HG02642 (cell line): ENCODE measurements at regions not wholly inside any gene's neighbourhood (a gene's known extent, or its start where the extent isn't known, plus 50 kb on each side); places are given as distances from the start of the nearest gene placed in this dataset.
"Not testable (repeated sequence)": the region's sequence is repeated elsewhere in the genome, so short reads cannot be mapped to it uniquely, and the experiment has no call there.

Experiments used
- ATAC-seq: cut with Tn5 transposase; IDR thresholded peaks from one replicate; pipeline ENCODE4 v1.9.1; 2021; ENCODE audit warnings: mild to moderate bottlenecking; ENCODE audit not compliant: unreplicated experiment, poor library complexity

DNA sequence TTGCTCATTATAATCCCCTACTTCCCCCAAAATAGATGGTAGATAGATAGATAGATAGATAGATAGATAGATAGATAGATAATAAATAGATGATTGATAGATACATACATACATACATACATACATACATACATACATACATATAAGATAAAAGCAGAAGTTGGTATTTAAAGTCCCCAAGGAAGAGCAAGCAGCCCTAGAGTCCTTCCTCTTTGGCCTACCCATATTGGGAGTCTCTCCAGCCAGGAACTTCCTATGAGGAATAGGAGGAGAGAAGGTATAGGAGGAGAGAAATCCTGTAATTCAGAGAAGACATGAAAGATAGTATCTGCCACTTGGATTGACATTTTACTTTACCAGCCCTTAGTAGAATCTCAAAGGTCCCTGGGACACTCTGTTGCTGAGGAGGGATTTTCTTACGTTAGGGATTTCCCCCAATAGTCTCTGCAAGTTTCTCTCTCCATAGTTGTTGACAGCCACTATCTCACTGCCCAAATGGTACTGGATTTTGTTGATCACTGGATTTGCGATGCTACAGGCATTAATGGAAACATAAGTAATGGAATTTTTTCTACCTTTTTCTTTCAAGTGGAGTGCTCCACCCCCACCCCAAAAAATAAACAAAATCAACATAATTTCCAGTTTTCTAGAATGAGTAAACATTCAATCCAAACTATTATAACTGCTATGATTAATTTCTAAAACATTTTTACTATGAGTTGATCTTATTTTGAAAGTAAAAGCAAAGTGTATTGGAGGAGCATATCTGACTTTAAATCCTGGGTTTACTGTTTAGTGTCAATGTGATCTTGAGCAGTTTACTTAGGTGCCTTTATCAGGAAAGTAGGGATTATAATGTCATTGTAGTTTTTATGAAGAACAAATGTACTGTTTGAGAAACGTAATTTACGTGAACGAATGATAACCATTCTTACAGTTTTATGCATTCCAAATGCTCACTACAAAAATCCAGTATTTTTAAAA is 93.2 kb upstream of the TNFSF4 start:
- ATAC-seq = no peak

DNA sequence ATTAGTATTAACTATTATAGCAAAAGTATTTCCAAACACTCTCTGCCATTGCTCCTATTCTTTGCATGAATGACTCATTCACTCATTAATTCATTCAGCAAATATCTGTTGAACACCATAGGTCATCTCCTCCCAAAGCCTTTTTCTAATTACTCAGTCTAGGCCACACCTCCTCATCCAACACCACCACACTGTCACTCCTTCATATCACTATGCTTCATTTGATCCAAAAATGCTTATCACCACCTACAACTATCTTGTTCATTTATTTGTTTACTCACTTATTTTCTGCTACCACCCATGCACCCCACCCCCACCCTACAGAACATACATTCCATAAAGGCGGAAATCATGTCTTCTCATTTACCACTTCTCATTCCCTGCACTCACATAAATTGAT is 94.4 kb upstream of the TNFSF4 start:
- ATAC-seq = no peak

DNA sequence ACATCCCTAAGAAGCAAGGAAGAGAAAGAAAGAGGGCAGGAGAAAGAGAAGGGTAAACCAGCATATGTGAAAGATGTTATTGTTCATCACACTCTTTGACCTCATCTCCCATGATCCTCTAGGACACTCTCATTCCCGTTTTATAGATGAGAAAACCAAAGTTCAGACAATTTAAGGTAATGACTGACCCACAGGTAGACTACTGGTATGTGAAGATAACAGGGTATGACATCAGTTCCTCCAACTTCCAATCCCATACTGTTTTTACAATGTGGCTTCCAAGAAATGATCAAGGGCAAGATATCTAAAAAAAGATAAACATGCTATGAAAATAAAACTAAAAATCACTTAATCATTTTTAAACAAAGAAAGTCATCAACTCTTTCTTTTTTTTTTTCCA is 95.2 kb upstream of the TNFSF4 start:
- no peak for ATAC-seq

DNA sequence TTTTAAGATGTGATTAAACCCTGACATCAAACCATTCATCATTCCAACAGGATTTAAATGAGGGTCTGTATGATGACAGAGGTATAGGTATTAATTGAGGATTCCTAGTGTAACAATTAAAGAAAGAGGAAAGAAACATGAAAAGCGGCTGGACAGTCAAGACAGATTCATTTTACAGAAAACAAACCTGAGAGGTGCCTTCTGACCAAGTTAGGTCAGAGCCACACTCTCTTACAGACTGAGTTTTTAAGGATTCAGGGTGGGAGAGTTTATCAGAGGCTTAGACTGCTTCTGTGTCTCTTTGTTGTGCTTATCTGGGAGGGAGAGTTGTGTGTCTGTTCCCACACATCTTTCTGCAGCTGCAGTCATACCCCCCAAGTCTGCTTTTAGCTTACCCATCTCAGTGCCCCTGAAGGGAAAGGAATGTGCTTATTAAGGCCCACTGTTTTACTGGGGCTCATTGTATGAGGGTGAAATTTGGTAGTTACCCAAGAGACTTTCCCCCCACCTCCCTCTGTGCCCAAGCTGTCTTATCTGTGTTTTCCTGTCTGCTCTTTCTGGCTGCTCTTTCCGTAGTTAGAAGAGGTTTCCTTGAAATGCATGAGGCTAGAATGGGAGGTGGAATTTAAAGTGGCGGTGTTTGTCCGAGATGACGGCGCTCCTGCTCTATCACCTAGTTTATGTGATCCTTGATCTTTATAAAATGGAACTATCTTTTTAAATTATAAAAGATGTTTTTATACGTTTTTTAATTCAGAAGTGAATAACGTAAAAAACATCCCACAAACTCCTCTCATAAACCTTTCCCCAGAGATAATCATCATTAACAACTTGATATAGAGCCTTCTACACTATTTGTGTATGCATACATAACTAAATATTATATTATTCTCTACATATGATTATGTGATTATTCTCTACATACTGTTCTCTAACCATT is 96.0 kb upstream of the TNFSF4 start:
- no peak for ATAC-seq

DNA sequence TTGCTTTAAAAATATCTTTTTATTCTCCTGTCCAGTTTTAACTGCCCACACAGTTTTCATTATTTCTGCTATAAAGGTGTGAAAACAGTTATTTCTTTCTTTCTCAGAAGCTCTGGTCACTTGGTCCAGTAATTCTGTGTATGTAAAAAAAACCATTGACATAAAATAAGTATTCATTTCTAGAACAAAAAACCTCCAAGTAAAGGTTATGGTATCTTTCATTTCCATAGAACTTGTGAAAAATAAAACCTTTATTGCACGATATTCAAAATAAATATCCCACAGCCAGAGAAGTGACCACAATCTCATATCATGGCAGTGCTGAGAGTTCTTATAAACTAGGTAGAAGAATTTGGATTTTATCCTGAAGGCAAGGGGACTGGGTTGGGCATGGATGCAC is 96.9 kb upstream of the TNFSF4 start:
- ATAC-seq = no peak

DNA sequence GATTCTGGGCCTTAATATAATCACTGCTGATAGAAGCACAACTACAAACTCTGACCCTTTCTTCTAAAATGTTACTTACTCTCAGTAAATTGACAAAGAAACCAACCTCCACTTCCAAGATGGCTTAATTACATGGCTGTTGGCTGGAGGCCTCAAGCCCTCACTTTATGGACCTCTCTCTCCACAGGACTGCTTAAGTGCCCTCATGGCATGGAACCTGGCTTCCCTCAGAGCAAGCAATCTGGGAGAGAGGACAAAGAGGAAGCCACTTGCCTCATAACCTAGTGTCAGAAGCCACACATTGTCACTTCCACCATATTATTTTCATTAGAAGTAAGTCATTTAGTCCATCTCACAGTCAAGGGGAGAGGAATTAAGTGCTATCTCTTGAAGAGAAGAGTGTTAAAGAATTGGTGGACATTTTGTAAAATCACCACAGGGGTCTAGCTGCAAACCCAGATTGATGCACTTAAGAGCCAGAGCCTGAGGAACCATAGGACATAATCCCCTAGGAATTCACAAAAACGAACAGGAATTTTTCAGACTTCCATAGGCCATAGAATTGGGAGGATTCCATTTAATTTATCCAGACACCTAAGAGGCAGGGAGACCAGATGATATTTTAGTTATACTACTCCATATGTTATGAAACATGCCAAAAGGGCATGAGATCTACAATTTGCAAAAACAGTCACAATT is 97.5 kb upstream of the TNFSF4 start:
- no peak for ATAC-seq

DNA sequence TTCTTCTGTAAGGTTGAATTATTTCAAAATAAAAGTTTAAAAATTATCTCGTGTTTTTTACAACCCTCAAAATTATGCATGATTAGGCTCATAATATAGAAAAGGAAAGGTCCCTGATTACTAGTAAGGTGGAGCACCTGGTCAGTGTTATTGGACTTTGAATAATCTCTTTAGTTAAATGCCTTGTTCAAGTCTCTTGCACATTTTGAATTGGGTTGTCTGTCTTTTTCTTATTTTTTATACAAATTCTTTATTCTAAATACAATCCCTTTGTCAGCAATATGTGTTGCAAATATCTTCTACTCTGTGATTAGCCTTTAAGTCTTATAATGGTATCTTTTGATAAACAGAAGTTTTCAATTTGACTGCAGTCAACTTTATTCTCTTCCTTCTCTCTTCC is 100.7 kb upstream of the TNFSF4 start:
- ATAC-seq = no peak

DNA sequence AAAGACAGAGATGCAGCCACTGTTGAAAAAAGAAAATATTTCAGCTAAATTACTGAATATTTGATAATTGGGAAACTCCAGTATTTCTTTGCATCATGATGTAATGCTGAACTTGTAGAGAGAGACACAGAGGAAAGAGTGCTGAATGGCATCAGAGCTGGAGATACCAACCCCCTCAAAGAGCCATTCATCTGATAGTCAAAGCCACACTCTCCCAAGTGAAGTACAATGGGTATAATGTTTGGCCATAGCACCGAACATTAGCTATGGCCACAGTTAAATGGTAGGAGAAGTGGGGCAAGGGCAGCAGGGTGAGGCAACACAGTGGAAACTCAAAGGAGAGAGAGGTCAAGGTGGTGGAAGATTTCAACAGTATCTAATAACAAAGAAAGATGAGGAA is 107.5 kb upstream of the TNFSF4 start:
- no peak for ATAC-seq

DNA sequence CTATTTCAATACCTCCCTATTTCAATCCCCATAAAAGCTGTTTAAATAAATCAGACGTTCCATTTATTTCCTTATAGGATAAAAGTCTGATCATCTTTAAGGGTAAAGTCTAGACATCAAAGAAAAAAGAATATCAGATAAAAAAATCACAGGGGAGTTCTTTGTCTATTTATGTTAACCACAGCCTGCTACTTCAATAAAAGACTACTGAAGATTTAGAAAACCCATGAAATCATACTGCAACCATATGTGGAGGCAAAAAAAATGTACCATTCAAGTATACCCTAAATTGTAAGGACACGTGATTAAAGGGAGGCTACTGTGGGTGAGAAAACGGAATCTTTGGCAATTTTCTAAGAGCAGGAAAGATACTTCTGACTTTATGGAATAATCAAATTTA is 108.2 kb upstream of the TNFSF4 start:
- ATAC-seq = no peak

DNA sequence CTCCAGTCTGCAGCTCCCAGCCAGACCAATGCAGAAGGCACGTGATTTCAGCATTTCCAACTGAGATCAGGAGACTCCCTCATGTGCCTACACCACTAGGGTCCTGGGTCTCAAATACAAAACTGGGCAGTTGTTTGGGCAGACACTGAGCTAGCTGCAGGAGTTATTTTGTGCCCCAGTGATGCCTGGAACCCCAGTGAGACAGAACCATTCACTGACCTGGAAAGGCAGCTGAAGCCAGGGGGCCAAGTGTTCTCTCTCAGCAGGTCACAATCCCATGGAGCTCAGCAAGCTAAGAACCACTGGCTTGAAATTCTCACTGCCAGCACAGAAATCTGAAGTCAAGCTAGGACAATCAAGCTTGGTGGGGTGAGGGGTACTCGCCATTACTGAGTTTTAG is 111.7 kb upstream of the TNFSF4 start:
- ATAC-seq = no peak

DNA sequence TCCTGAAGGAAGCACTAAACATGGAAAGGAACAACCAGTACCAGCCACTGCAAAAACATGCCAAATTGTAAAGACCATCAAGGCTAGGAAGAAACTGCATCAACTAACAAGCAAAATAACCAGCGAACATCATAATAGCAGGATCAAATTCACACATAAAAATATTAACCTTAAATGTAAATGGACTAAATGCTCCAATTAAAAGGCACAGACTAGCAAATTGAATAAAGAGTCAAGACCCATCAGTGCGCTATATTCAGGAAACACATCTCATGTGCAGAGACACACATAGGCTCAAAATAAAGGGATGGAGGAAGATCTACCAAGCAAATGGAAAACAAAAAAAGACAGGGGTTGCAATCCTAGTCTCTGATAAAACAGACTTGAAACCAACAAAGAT is 117.2 kb upstream of the TNFSF4 start:
- ATAC-seq = not testable (repeated sequence)

DNA sequence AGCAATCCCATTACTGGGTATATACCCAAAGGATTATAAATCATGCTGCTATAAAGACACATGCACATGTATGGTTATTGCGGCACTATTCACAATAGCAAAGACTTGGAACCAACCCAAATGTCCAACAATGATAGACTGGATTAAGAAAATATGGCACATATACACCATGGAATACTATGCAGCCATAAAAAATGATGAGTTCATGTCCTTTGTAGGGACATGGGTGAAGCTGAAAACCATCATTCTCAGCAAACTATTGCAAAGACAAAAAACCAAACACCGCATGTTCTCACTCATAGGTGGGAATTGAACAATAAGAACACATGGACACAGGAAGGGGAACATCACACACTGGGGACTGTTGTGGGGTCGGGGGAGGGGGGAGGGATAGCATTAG is 120.9 kb upstream of the TNFSF4 start:
- ATAC-seq = not testable (repeated sequence)

DNA sequence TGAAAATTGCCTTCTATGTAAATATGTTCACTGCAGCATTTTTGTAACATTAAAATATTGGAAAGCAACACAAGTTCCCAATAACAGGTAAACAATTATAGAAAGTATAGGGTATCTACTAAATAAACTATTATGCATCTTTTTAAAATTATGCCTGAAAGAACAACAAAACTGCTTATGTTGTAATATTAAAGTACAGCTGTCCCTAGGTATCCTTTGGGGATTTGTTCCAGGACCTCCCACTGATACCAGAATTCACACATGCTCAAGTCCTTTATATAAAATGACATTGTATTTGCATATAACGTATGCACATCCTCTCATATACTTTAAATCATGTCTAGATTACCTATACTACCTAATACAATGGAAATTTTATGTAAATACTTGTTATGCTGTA is 121.8 kb upstream of the TNFSF4 start:
- ATAC-seq = no peak

DNA sequence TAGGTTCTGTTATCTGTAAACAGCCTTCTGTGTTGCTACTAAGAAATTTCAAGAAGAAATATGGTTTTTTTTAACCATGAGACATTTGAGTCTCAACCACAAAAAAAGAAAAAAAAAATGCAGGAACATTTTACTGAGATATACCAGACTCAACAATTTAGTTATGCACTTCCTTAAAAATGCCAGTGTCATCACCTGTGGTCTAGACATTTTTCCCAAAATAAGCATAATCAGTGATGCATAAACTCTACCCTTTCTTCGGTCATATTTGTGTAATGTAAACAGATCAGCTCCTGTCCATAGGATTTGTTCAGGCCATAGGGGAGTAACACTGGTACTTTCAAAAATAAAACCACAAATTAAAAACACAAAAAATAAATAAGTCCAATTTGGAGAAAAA is 122.6 kb upstream of the TNFSF4 start:
- no peak for ATAC-seq

DNA sequence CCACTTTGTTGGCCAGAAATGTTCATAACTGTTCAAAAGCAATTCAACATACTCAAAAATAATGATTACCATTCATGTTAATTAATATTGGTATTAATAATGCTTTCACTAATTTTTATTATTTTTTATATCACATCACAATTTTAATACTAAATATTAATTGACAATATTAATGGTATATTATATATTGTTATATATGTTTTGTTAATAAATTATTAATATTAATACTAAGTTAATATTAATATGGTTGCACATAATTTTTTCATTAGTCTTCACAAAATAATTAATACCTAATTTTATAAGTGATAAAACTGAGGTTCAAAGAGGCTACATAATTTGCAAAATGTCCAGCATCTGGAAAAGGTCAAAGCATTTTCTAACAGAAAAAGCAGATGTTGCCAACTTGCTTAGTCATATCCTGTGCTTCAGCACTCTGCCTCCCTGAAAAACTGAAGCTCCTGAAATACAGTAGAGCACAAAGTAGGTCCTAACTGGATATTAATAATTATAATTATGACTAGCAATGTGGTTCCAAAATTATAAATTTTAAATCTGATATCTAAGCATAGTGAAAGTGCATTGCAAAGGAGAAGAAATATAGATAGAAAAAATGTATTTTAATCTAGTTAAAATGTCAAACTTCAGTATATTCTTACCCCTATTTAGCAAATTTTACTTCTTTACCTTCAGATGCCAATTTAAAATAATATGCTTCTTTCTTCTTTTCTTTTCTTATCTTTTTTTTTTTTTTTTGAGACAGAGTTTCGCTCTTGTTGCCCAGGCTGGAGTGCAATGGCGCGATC is 123.2 kb upstream of the TNFSF4 start:
- ATAC-seq = no peak

DNA sequence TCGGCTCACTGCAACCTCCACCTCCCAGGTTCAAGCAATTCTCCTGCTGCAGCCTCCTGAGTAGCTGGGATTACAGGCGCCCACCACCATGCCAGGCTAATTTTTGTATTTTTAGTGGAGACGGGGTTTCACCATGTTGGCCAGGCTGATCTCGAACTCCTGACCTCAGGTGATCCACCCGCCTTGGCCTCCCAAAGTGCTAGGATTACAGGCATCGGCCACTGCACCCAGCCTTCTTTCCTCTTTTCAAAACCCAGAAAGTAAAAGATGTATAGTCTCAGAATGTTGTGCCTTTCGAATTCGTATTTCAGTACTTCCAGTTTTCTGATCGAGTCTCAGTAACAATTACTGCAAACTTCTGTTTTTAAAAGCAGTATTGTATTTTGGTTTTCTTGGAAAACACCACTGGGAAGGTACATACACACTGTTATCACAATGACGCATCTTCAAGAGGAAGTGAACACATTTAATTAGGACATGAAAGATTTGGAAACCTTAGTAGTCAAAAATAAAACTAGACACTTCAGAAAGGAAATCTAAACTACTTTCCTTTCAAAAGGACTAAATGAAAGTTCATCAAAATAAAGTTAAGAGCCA is 123.9 kb upstream of the TNFSF4 start:
- ATAC-seq = not testable (repeated sequence)

DNA sequence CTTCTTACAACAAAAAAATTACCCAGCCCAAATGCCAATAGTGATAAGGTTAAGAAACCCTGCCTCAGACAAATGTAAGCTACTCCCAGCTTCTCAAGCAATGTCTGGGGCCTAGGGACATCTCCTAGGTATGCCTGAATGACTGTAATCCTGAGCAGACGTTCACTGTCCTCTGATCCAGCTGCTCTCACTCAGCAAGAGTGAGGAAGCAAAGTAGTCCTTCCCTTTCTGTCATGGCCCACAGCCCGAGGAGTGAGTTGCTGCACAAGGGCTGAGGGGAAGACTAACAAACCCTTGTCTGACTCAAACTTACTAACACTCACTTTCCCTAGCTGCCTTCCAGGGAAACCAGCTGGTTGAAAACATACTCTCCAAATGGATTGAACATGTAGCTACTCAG is 124.9 kb upstream of the TNFSF4 start:
- ATAC-seq = no peak

DNA sequence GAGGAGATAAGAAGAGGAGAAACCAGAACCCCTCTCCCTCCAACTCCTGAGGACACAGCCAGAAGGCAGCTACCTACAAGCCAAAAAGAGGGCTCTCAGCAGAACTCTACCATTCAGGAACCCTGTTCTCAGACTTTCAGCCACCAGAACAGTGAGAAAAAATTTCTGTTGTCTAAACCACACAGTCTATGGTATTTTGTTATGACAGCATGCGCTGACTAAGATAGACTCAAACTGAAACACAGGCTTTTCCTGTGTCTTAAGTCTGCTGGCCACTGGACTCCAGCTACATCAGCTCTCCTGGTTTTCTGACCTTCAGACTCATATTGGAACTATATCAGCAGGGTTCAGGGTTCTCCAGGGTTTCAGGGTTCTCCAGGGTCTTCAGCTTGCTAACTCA is 126.5 kb upstream of the TNFSF4 start:
- ATAC-seq = peak; percentile 71

DNA sequence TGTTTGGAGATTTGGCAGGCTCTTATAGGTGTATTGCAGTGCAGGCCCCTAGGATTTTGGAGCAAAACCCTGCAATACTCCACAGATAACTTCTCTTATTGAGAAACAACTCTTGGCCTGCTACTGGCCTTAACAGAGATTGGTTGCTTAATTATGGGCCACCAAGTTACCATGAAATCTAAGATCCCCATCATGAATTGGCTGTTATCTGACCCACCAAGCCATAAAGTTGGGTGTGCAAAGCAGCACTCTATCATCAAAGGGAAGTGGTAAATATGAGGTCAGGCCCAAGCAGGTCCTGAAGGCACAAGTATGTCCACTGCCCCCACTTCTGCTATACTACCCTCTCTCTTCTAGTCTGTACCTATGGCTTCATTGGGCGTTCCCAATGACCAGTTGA is 130.0 kb upstream of the TNFSF4 start:
- ATAC-seq = no peak
